ENCODE measurements at regions not wholly inside any gene's neighbourhood (a gene's known extent, or its start where the extent isn't known, plus 50 kb on each side); places are given as distances from the start of the nearest gene placed in this dataset.
"Not testable (repeated sequence)": the region's sequence is repeated elsewhere in the genome, so short reads cannot be mapped to it uniquely, and the experiment has no call there.

GRCh38 chr10:123269675-123270074, 115.5 kb downstream of the BUB3 start:
- no peak for DNase-seq (ENCODE audit: low read depth, low spot score)

GRCh38 chr10:123270221-123270620, 116.0 kb downstream of the BUB3 start:
- no peak for DNase-seq (ENCODE audit: low read depth, low spot score)

GRCh38 chr10:123270806-123271205, 116.6 kb downstream of the BUB3 start:
- no peak for DNase-seq (ENCODE audit: low read depth, low spot score)

GRCh38 chr10:123272171-123272570, 118.0 kb downstream of the BUB3 start:
- no peak for DNase-seq (ENCODE audit: low read depth, low spot score)

- DNase-seq (ENCODE audit: low read depth, low spot score), result no peak
Observed at GRCh38 chr10:123274306-123275135, 120.3 kb downstream of the BUB3 start.

GRCh38 chr10:123275136-123275564, 120.9 kb downstream of the BUB3 start:
- no peak for DNase-seq (ENCODE audit: low read depth, low spot score)

GRCh38 chr10:123278445-123278844, 124.2 kb downstream of the BUB3 start:
- DNase-seq (ENCODE audit: low read depth, low spot score), result no peak

- DNase-seq (ENCODE audit: low read depth, low spot score), result not testable (repeated sequence)
Observed at GRCh38 chr10:123283371-123283770, 129.2 kb downstream of the BUB3 start.

GRCh38 chr10:123284022-123284421, 129.8 kb downstream of the BUB3 start:
- no peak for DNase-seq (ENCODE audit: low read depth, low spot score)

GRCh38 chr10:123287594-123288247, 133.5 kb downstream of the BUB3 start:
- no peak for DNase-seq (ENCODE audit: low read depth, low spot score)

GRCh38 chr10:123289432-123289831, 135.2 kb downstream of the BUB3 start:
- DNase-seq (ENCODE audit: low read depth, low spot score), result no peak

- no peak for DNase-seq (ENCODE audit: low read depth, low spot score)
Observed at GRCh38 chr10:123294109-123294508, 139.9 kb downstream of the BUB3 start.

GRCh38 chr10:123294886-123295285, 140.7 kb downstream of the BUB3 start:
- DNase-seq (ENCODE audit: low read depth, low spot score), result no peak

- DNase-seq (ENCODE audit: low read depth, low spot score), result no peak
Observed at GRCh38 chr10:123295644-123296043, 141.4 kb downstream of the BUB3 start.

- no peak for DNase-seq (ENCODE audit: low read depth, low spot score)
Observed at GRCh38 chr10:123297175-123297574, 143.0 kb downstream of the BUB3 start.

GRCh38 chr10:123298583-123298982, 144.4 kb downstream of the BUB3 start:
- no peak for DNase-seq (ENCODE audit: low read depth, low spot score)

GRCh38 chr10:123299598-123299997, 145.4 kb downstream of the BUB3 start:
- no peak for DNase-seq (ENCODE audit: low read depth, low spot score)

- no peak for DNase-seq (ENCODE audit: low read depth, low spot score)
Observed at GRCh38 chr10:123301077-123301857, 147.1 kb downstream of the BUB3 start.

- DNase-seq (ENCODE audit: low read depth, low spot score), result no peak
Observed at GRCh38 chr10:123303581-123304337, 149.6 kb downstream of the BUB3 start.

GRCh38 chr10:123305671-123306070, 151.5 kb downstream of the BUB3 start:
- DNase-seq (ENCODE audit: low read depth, low spot score), result no peak

- no peak for DNase-seq (ENCODE audit: low read depth, low spot score)
Observed at GRCh38 chr10:123306290-123306689, 152.1 kb downstream of the BUB3 start.

Data from pulmonary artery endothelial cell (primary cell).